GM19351 (cell line): ENCODE measurements at regions not wholly inside any gene's neighbourhood (a gene's known extent, or its start where the extent isn't known, plus 50 kb on each side); places are given as distances from the start of the nearest gene placed in this dataset.

Experiments
- ATAC-seq: cut with Tn5 transposase; IDR thresholded peaks from one replicate; pipeline ENCODE4 v1.9.1; 2021; ENCODE audit warnings: mild to moderate bottlenecking, moderate library complexity; ENCODE audit not compliant: unreplicated experiment

- no peak for ATAC-seq
Measured at GRCh38 chr12:47561746-47562145, 144.1 kb downstream of the RPAP3 start.

- no peak for ATAC-seq
Measured at GRCh38 chr12:47560415-47560814, 145.4 kb downstream of the RPAP3 start.

GRCh38 chr12:47558625-47559345, 147.0 kb downstream of the RPAP3 start:
- ATAC-seq = no peak

GRCh38 chr12:47557386-47557785, 148.4 kb downstream of the RPAP3 start:
- no peak for ATAC-seq

GRCh38 chr12:47556261-47557030, 149.4 kb downstream of the RPAP3 start:
- ATAC-seq = no peak

- ATAC-seq = no peak
Measured at GRCh38 chr12:47554046-47554653, 151.7 kb downstream of the RPAP3 start.

- ATAC-seq = no peak
Measured at GRCh38 chr12:47553266-47553665, 152.6 kb downstream of the RPAP3 start.

GRCh38 chr12:47551426-47551851, 154.4 kb downstream of the RPAP3 start:
- ATAC-seq = no peak

- ATAC-seq = no peak
Measured at GRCh38 chr12:47549258-47549657, 156.6 kb downstream of the RPAP3 start.

- no peak for ATAC-seq
Measured at GRCh38 chr12:47548401-47548800, 157.4 kb downstream of the RPAP3 start.

- ATAC-seq = no peak
Measured at GRCh38 chr12:47547077-47547476, 158.8 kb downstream of the RPAP3 start.

GRCh38 chr12:47545938-47546609, 159.8 kb downstream of the RPAP3 start:
- ATAC-seq = no peak

- no peak for ATAC-seq
Measured at GRCh38 chr12:47534695-47535094, 171.1 kb downstream of the RPAP3 start.

GRCh38 chr12:47530050-47530449, 175.8 kb downstream of the RPAP3 start:
- ATAC-seq = no peak

GRCh38 chr12:47527816-47528215, 178.0 kb downstream of the RPAP3 start:
- no peak for ATAC-seq

GRCh38 chr12:47520029-47520428, 185.8 kb downstream of the RPAP3 start:
- ATAC-seq = no peak

- no peak for ATAC-seq
Measured at GRCh38 chr12:47517122-47517521, 188.7 kb downstream of the RPAP3 start.

- ATAC-seq = no peak
Measured at GRCh38 chr12:47509398-47509851, 196.4 kb downstream of the RPAP3 start.

- no peak for ATAC-seq
Measured at GRCh38 chr12:47507221-47507620, 198.6 kb downstream of the RPAP3 start.

GRCh38 chr12:47504775-47505446, 200.9 kb downstream of the RPAP3 start:
- ATAC-seq = no peak

GRCh38 chr12:47493801-47494200, 212.0 kb downstream of the RPAP3 start:
- no peak for ATAC-seq
